CD4-positive, alpha-beta T cell (primary cell): ENCODE measurements at regions not wholly inside any gene's neighbourhood (a gene's known extent, or its start where the extent isn't known, plus 50 kb on each side); places are given as distances from the start of the nearest gene placed in this dataset.

ENCODE experiments used
- ATAC-seq: fragments of 200-7000 bp; cut with Tn5 transposase; one replicate; pipeline ENCODE4 v1.10.0; 2022; ENCODE audit warnings: mild to moderate bottlenecking; ENCODE audit not compliant: poor library complexity
- CTCF ChIA-PET: fragments of 350-600 bp; sonication (Branson Sonifier 250); formaldehyde crosslinking; loops from one replicate; lab custom pipeline; 2021; ENCODE audit warnings: antibody characterized with exemption, inconsistent platforms; lab: Charles Lee
- POLR2A ChIA-PET: fragments of 350-600 bp; sonication (Branson Sonifier 250); formaldehyde crosslinking; loops from one replicate; lab custom pipeline; 2021; ENCODE audit warnings: antibody characterized with exemption, inconsistent platforms; lab: Charles Lee
- DNase-seq, 14 experiments: peaks; one replicate each; pipeline ENCODE4 v3.0.0-alpha.2; 2013 to 2020; ENCODE audit warnings: mixed read lengths in 2 of 14
- H3K27ac ChIP-seq, 2 donors: one replicate each; pipeline versions ENCODE4 v1.5.1 to v1.7.0; 2013; ENCODE audit warnings: low read length in 2 of 2, low read depth in 1 of 2, mild to moderate bottlenecking in 1 of 2
- H3K27me3 ChIP-seq, 2 experiments: 1 replicate in 1 of 2; 2 replicates in 1 of 2; pipeline versions ENCODE4 v1.6.1 to v1.7.0; 2013; ENCODE audit warnings: low read length in 2 of 2, control low read depth in 1 of 2, mild to moderate bottlenecking in 1 of 2, moderate library complexity in 1 of 2; ENCODE audit not compliant: insufficient read depth in 2 of 2, control insufficient read depth in 1 of 2
- H3K36me3 ChIP-seq: one replicate; pipeline ENCODE4 v1.6.1; 2013; ENCODE audit warnings: low read length, control low read depth; ENCODE audit not compliant: insufficient read depth
- H3K4me1 ChIP-seq: one replicate; pipeline ENCODE4 v1.6.1; 2013; ENCODE audit warnings: low read length, control low read depth; ENCODE audit not compliant: insufficient read depth
- H3K4me3 ChIP-seq: one replicate; pipeline ENCODE4 v1.5.1; 2013; ENCODE audit warnings: mild to moderate bottlenecking, low read length, moderate library complexity
- H3K9me3 ChIP-seq, 2 experiments: 1 replicate in 1 of 2; 2 replicates in 1 of 2; pipeline versions ENCODE4 v1.6.1 to v1.7.0; 2013; ENCODE audit warnings: low read length in 2 of 2, mild to moderate bottlenecking in 2 of 2, control low read depth in 1 of 2, moderate library complexity in 1 of 2; ENCODE audit not compliant: control insufficient read depth in 1 of 2, insufficient read depth in 1 of 2
- H3K27ac Mint-ChIP-seq: one replicate; pipeline ENCODE4 v1.8.0; 2020; ENCODE audit warnings: mixed read lengths
- H3K27me3 Mint-ChIP-seq: one replicate; pipeline ENCODE4 v1.8.0; 2021; ENCODE audit warnings: mixed read lengths
- H3K36me3 Mint-ChIP-seq: one replicate; pipeline ENCODE4 v1.8.0; 2021; ENCODE audit warnings: low read depth, mixed read lengths
- H3K4me1 Mint-ChIP-seq: one replicate; pipeline ENCODE4 v1.8.0; 2021; ENCODE audit warnings: low read depth, mixed read lengths
- H3K4me3 Mint-ChIP-seq: one replicate; pipeline ENCODE4 v1.8.0; 2020; ENCODE audit warnings: mild to moderate bottlenecking, mixed read lengths
- H3K9me3 Mint-ChIP-seq: one replicate; pipeline ENCODE4 v1.8.0; 2020; ENCODE audit warnings: mixed read lengths
- intact Hi-C, 2 experiments: fragments of 100-400 bp; cut with DNase I in 1 of 2; cut with micrococcal nuclease in 1 of 2; formaldehyde crosslinking; loops; one replicate each; pipeline versions ENCODE4 v1.15.1 to v1.9.0; 2023 to 2025; cut with DNase I, micrococcal nuclease
- TF ChIP-seq, protein P1 (sequence below): fragments of 200-600 bp; IDR thresholded peaks from one replicate; pipeline ENCODE4 v1.8.0; 2022; ENCODE audit warnings: antibody characterized with exemption, mild to moderate bottlenecking

GRCh38 chr14:53783256-53783655, 173.4 kb downstream of the BMP4 start:
- ChIA-PET CTCF (no interaction called here), POLR2A (no interaction called here)
- Histone ChIP-seq H3K27ac (no peak overlapping the region), H3K9me3 (no peaks in the 10 kb centered on the region), H3K4me1 (no peaks in the 10 kb centered on the region), H3K27me3 (no peaks in the 10 kb centered on the region), H3K36me3 (no peaks in the 10 kb centered on the region), H3K4me3 (no peak overlapping the region)
- Mint-ChIP-seq H3K4me1 (no peaks in the 10 kb centered on the region), H3K9me3 (peaks cover 5% of the 10 kb centered on the region), H3K4me3 (no peak overlapping the region), H3K36me3 (no peaks in the 10 kb centered on the region), H3K27ac (no peak overlapping the region), H3K27me3 (no peaks in the 10 kb centered on the region)
- TF ChIP-seq, protein P1, sequence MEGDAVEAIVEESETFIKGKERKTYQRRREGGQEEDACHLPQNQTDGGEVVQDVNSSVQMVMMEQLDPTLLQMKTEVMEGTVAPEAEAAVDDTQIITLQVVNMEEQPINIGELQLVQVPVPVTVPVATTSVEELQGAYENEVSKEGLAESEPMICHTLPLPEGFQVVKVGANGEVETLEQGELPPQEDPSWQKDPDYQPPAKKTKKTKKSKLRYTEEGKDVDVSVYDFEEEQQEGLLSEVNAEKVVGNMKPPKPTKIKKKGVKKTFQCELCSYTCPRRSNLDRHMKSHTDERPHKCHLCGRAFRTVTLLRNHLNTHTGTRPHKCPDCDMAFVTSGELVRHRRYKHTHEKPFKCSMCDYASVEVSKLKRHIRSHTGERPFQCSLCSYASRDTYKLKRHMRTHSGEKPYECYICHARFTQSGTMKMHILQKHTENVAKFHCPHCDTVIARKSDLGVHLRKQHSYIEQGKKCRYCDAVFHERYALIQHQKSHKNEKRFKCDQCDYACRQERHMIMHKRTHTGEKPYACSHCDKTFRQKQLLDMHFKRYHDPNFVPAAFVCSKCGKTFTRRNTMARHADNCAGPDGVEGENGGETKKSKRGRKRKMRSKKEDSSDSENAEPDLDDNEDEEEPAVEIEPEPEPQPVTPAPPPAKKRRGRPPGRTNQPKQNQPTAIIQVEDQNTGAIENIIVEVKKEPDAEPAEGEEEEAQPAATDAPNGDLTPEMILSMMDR, result no peak
- intact Hi-C loops, result no loop called here
- ATAC-seq (no peak), DNase-seq (no peak)

GRCh38 chr14:53780051-53780555, 176.5 kb downstream of the BMP4 start:
- no peaks in the 10 kb centered on the region for H3K4me1 ChIP-seq
- TF ChIP-seq, protein P1, result no peak
- Mint-ChIP-seq H3K36me3 (no peaks in the 10 kb centered on the region), H3K4me3 (no peak overlapping the region), H3K27me3 (no peaks in the 10 kb centered on the region), H3K9me3 (peaks cover 5% of the 10 kb centered on the region), H3K4me1 (no peaks in the 10 kb centered on the region), H3K27ac (no peak overlapping the region)
- no peak overlapping the region for H3K27ac ChIP-seq
- no peaks in the 10 kb centered on the region for H3K27me3 ChIP-seq
- DNase-seq (no peak), ATAC-seq (no peak)
- ChIA-PET POLR2A (no interaction called here), CTCF (no interaction called here)
- intact Hi-C loops, result no loop called here
- H3K4me3 ChIP-seq, result no peak overlapping the region
- no peaks in the 10 kb centered on the region for H3K36me3 ChIP-seq
- H3K9me3 ChIP-seq, result no peaks in the 10 kb centered on the region

GRCh38 chr14:53779301-53779700, 177.3 kb downstream of the BMP4 start:
- Histone ChIP-seq H3K27me3 (no peaks in the 10 kb centered on the region), H3K9me3 (no peaks in the 10 kb centered on the region), H3K4me3 (no peak overlapping the region), H3K27ac (no peak overlapping the region), H3K36me3 (no peaks in the 10 kb centered on the region), H3K4me1 (no peaks in the 10 kb centered on the region)
- H3K9me3 Mint-ChIP-seq, result no peaks in the 10 kb centered on the region
- TF ChIP-seq, protein P1, result no peak
- no peaks in the 10 kb centered on the region for H3K36me3 Mint-ChIP-seq
- ATAC-seq, result no peak
- no peak overlapping the region for H3K4me3 Mint-ChIP-seq
- intact Hi-C loops, result no loop called here
- H3K27ac Mint-ChIP-seq, result no peak overlapping the region
- ChIA-PET POLR2A (no interaction called here), CTCF (no interaction called here)
- H3K27me3 Mint-ChIP-seq, result no peaks in the 10 kb centered on the region
- H3K4me1 Mint-ChIP-seq, result no peaks in the 10 kb centered on the region
- DNase-seq, result no peak
